GM10266 (cell line): ENCODE measurements at regions not wholly inside any gene's neighbourhood (a gene's known extent, or its start where the extent isn't known, plus 50 kb on each side); places are given as distances from the start of the nearest gene placed in this dataset.

Source experiments
- DNase-seq: peaks from one replicate; pipeline ENCODE4 v3.0.0; 2012; ENCODE audit errors: extremely low spot score
- TF ChIP-seq, protein P1 (sequence below): IDR thresholded peaks from 2 replicates; pipeline ENCODE4 v1.5.1; 2012; ENCODE audit warnings: mild to moderate bottlenecking, low read depth; ENCODE audit not compliant: control insufficient read depth, insufficient read depth; ENCODE audit errors: missing control alignments

DNA sequence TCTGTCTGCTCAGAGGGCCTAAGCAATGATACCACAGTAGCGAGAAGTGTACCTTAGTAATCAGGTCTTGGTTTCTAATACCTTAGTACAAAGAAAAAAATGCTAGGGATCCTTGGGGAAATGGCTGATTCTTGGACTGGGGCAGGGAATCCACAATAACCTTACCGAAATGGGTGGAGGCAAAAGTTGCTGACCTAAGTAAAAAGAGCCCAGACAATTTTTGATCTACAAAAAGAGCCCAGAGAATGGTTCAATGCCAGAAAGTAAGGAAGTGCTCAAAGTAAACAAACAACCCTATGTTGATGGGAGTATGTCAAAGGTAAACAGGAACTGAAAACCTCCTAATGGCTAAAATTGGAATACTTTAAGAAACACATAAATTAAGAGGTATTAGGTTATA is 130.1 kb upstream of the MAGEB18 start:
- TF ChIP-seq, protein P1, sequence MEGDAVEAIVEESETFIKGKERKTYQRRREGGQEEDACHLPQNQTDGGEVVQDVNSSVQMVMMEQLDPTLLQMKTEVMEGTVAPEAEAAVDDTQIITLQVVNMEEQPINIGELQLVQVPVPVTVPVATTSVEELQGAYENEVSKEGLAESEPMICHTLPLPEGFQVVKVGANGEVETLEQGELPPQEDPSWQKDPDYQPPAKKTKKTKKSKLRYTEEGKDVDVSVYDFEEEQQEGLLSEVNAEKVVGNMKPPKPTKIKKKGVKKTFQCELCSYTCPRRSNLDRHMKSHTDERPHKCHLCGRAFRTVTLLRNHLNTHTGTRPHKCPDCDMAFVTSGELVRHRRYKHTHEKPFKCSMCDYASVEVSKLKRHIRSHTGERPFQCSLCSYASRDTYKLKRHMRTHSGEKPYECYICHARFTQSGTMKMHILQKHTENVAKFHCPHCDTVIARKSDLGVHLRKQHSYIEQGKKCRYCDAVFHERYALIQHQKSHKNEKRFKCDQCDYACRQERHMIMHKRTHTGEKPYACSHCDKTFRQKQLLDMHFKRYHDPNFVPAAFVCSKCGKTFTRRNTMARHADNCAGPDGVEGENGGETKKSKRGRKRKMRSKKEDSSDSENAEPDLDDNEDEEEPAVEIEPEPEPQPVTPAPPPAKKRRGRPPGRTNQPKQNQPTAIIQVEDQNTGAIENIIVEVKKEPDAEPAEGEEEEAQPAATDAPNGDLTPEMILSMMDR: no peak
- DNase-seq: no peak

DNA sequence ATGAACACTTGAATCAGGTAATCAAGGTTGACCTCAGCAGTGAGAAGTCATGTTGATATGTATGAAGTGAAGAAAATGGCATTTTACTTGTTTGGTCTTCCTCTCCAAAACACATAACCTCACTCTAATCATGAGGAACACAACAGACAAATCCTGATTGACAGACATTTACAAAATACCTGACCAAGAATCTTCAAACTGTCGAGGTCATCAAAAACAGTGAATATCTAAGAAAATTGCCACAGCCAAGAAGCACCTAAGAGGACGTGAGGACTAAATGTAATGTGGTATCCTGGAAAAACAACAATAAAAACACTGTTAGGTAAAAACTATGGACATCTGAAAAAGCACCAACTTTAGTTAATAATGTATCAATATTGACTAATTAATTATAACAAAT is 129.5 kb upstream of the MAGEB18 start:
- DNase-seq: no peak

DNA sequence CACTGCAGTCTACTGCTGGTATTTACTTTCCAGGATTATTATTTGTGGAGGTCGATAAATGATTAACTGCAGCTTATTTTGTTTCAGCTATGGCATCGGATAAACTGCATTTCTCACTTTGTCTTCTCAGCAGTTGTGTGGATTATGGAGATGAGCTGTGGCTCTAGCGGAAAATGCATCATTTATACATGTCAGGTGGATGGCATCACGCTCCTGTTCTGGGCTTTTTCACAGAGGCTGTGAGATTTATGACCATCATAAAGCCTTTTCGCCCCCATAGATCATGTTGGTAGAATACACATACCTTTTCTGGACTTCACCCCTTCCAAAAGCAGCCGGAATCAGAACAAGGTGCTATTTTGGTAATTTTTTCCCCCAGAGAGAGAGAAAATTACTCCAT is 118.8 kb upstream of the MAGEB18 start:
- TF ChIP-seq, protein P1: no peak
- no peak for DNase-seq

More for the DNA sequence above, 129.5 kb upstream of the MAGEB18 start:
- TF ChIP-seq, protein P1: no peak

DNA sequence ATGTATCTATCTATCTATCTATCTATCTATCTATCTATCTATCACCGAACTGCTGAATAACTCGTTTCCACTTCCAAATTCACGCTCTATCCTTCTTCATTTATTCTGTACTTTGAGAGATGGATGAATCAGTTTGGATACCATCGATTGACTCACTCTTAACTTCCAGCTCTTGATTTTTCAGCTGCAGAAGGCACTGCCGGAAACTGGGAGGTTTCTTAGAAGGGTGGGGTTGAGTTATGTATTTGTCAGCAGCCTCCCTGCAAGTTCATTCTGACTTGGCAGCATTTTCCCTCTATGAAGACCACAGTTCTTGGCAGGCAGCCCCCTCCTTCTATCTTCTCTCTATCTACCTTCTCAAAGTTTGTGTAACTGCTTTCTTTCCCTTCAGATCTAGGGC is 112.0 kb upstream of the MAGEB18 start:
- DNase-seq: no peak
- TF ChIP-seq, protein P1: no peak

DNA sequence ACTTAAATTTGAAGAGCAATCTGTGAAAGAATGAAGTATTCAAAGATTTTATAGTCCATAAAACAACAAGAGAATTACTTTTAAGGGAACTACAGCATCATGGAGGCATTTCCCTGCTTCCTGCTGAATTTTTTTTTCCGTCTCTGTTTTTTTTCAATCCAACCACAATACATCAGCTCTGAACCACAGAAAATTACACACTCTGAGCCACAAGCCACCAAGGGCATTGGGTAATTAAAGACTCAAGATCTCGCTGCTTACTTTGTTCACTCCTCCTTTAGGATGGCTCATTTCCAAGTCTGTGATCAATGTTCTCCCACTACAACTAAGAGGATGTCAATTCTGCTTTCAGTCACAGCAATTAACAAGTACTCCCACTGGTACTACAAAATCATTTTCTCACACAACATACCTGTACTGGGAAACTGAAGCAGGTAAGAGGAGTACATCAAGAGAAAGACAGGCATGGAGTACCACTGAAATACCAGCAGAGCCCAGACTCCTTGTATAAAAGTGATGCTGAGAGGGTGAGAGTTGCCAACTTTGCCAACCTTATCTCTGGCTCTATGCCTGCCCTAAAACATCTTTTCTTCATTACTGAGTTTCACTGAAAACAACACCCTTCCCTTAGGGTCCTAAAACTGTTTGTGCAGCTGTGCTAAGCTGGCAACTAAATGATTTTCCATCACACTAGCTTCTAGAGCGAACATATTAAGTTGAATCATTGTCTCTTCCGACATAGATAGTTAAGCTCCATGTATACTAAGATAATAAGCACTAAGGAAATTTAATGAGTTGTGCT is 105.8 kb upstream of the MAGEB18 start:
- TF ChIP-seq, protein P1: no peak
- no peak for DNase-seq

DNA sequence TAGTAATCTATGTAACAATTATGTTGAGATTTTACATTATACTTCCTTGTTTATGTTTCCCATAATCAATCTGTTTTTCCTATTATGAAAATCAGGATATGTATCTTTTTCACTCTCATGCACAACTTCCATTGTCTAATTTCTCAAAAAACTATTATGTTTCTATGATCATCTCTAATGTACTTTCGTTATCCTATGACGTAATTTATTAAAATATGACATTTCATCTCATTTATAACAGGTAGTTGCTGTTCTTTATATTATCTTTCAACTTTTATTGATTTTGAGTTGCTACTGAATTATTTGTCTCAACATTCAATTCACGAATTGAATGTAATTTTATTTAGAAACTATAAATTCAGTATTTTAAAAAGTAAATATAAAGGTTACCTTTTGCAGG is 100.8 kb upstream of the MAGEB18 start:
- TF ChIP-seq, protein P1: no peak
- DNase-seq: no peak

DNA sequence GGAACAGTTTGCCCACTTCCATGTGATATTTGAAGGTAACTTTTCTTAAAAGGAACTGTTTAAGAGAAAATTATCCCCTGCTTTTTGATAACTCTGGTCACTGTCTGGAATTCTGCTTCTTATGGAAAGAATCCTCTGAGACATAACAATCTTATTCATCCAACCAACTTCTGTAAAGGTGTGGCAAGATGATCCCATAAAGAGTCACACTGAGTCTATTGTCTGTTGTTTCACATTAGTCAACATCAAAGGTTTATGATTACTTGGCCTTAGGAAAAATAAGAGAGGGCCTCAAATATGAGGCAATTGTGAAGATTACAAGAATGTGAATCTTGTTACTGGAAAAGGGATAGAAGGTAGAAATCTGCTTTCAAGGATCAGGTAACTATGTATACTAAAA is 88.0 kb upstream of the MAGEB18 start:
- TF ChIP-seq, protein P1: no peak
- DNase-seq: no peak
